Memory B cell (primary cell): ENCODE measurements at regions not wholly inside any gene's neighbourhood (a gene's known extent, or its start where the extent isn't known, plus 50 kb on each side); places are given as distances from the start of the nearest gene placed in this dataset.
"Not testable (repeated sequence)": the region's sequence is repeated elsewhere in the genome, so short reads cannot be mapped to it uniquely, and the experiment has no call there.

Experiments used
- ATAC-seq: fragments of 150-1000 bp; cut with Tn5 transposase; 2 replicates; pipeline ENCODE4 v1.10.0; 2021; ENCODE audit warnings: low read depth, mild to moderate bottlenecking, moderate library complexity
- DNase-seq, 2 donors: peaks; one replicate each; pipeline ENCODE4 v3.0.0; 2022; ENCODE audit warnings: low spot score in 2 of 2
- H3K27ac Mint-ChIP-seq: one replicate; pipeline ENCODE4 v1.8.0; 2022; ENCODE audit warnings: mild to moderate bottlenecking, moderate library complexity, mixed read lengths
- H3K27me3 Mint-ChIP-seq: one replicate; pipeline ENCODE4 v1.8.0; 2022; ENCODE audit warnings: mixed read lengths
- H3K36me3 Mint-ChIP-seq: one replicate; pipeline ENCODE4 v1.8.0; 2022; ENCODE audit warnings: mild to moderate bottlenecking, mixed read lengths
- H3K4me1 Mint-ChIP-seq: one replicate; pipeline ENCODE4 v1.8.0; 2022; ENCODE audit warnings: mixed read lengths
- H3K4me3 Mint-ChIP-seq: one replicate; pipeline ENCODE4 v1.8.0; 2022; ENCODE audit warnings: mild to moderate bottlenecking, moderate library complexity, mixed read lengths
- H3K9me3 Mint-ChIP-seq: one replicate; pipeline ENCODE4 v1.8.0; 2022; ENCODE audit warnings: mixed read lengths

DNA sequence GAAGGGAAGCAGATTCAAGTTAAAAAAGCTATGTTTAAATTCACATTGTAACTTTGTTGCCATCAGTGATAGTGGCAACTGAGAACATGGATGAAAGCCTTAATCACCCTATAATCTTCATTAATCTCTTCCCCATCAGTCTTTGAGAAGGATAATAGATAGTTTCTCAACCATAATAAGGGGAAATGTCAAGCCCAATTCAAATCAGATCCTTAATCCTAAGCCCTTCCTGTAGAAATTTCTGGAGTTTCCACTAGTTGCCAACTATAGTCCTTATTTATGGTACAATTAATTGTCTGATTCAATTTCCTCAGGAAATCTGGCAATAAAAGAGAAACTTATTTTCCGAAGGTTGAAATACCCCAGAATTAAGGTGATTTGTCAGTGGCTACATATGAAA is 431.8 kb downstream of the ZWINT start:
- Mint-ChIP-seq H3K27me3 (no peaks in the 10 kb centered on the region), H3K4me3 (no peak overlapping the region), H3K36me3 (no peaks in the 10 kb centered on the region), H3K27ac (no peak overlapping the region), H3K9me3 (no peaks in the 10 kb centered on the region), H3K4me1 (no peaks in the 10 kb centered on the region)
- no peak for ATAC-seq
- DNase-seq: no peak

DNA sequence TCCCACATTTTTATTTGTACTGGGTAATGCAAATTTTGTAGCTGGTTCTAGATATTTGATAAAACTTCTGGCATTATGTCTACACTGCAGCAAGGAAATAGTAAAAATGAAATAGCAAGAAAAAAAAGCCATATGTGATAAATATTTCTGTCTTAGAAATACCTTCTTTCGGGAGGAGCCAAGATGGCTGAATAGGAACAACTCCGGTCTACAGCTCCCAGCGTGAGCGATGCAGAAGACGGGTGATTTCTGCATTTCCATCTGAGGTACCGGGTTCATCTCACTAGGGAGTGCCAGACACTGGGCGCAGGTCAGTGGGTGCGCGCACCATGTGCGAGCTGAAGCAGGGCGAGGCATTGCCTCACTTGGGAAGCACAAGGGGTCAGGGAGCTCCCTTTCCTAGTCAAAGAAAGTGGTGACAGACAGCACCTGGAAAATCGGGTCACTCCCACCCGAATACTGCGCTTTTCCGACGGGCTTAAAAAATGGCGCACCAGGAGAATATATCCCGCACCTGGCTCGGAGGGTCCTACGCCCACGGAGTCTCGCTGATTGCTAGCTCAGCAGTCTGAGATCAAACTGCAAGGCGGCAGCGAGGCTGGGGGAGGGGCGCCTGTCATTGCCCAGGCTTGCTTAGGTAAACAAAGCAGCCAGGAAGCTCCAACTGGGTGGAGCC is 461.4 kb downstream of the ZWINT start:
- not testable (repeated sequence) for ATAC-seq, DNase-seq, H3K27ac Mint-ChIP-seq, H3K9me3 Mint-ChIP-seq, H3K27me3 Mint-ChIP-seq, H3K4me3 Mint-ChIP-seq, H3K4me1 Mint-ChIP-seq, H3K36me3 Mint-ChIP-seq

DNA sequence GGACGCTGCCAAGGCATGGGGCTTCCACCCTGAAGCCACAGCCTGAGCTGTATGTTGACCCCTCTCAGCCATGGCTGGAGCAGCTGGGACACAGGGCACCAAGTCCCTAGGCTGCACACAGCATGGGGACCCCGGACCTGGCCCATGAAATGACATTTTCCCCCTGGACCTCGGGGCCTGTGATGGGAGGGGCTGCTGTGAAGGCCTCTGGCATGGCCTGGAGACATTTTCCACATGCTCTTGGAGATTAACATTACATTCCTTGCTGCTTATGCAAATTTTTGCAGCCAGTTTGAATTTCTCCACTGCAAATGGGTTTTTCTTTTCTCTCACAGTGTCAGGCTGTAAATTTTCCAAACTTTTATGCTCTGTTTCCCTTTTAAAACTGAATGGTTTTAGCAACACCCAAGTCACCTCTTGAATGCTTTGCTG is 463.6 kb downstream of the ZWINT start:
- Mint-ChIP-seq H3K9me3 (peaks cover 3% of the 10 kb centered on the region), H3K36me3 (peaks cover 2% of the 10 kb centered on the region), H3K4me1 (no peaks in the 10 kb centered on the region), H3K27me3 (no peaks in the 10 kb centered on the region), H3K27ac (no peak overlapping the region), H3K4me3 (no peak overlapping the region)
- DNase-seq (no peak), ATAC-seq (no peak)

- ATAC-seq: no peak
- Mint-ChIP-seq H3K27ac (no peak overlapping the region), H3K4me1 (no peaks in the 10 kb centered on the region), H3K27me3 (no peaks in the 10 kb centered on the region), H3K4me3 (no peak overlapping the region), H3K36me3 (no peaks in the 10 kb centered on the region), H3K9me3 (no peaks in the 10 kb centered on the region)
- no peak for DNase-seq
Measured at GRCh38 chr10:55892276-55892675, 468.8 kb downstream of the ZWINT start.

- Mint-ChIP-seq H3K27me3 (no peaks in the 10 kb centered on the region), H3K4me1 (no peaks in the 10 kb centered on the region), H3K27ac (no peak overlapping the region), H3K4me3 (no peak overlapping the region), H3K9me3 (peaks cover 3% of the 10 kb centered on the region), H3K36me3 (no peaks in the 10 kb centered on the region)
- DNase-seq (no peak), ATAC-seq (no peak)
Measured at GRCh38 chr10:55881588-55881987, 479.5 kb downstream of the ZWINT start.

DNA sequence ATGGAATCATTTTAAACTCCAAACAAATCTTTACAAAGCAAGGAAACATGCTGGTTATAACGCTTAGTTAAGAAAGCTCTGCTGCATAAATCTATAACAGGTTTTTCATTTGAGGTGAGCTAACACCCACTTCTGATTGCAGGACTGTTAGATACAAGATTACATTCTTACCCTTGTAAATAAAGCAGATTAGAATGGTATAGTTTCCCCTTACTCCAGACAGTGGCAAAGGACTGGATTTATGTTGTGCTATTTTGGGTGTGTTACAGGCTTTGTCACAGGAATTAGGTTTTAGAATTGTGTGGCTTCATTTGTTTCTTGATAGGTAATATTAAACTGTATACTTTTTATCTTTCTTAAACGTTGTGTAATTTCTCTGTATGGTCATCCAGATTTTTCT is 487.6 kb downstream of the ZWINT start:
- H3K9me3 Mint-ChIP-seq: no peaks in the 10 kb centered on the region
- H3K36me3 Mint-ChIP-seq: no peaks in the 10 kb centered on the region
- ATAC-seq: no peak

GRCh38 chr10:55870186-55870585 is 490.9 kb downstream of the ZWINT start:
- H3K36me3 Mint-ChIP-seq: no peaks in the 10 kb centered on the region
- H3K4me3 Mint-ChIP-seq: no peak overlapping the region
- H3K4me1 Mint-ChIP-seq: no peaks in the 10 kb centered on the region
- H3K27me3 Mint-ChIP-seq: no peaks in the 10 kb centered on the region
- H3K27ac Mint-ChIP-seq: no peak overlapping the region
- no peak for DNase-seq
- no peak for ATAC-seq
- H3K9me3 Mint-ChIP-seq: no peaks in the 10 kb centered on the region

More for the DNA sequence above, 487.6 kb downstream of the ZWINT start:
- H3K4me1 Mint-ChIP-seq: no peaks in the 10 kb centered on the region
- no peak overlapping the region for H3K4me3 Mint-ChIP-seq
- DNase-seq: no peak
- no peaks in the 10 kb centered on the region for H3K27me3 Mint-ChIP-seq
- no peak overlapping the region for H3K27ac Mint-ChIP-seq

DNA sequence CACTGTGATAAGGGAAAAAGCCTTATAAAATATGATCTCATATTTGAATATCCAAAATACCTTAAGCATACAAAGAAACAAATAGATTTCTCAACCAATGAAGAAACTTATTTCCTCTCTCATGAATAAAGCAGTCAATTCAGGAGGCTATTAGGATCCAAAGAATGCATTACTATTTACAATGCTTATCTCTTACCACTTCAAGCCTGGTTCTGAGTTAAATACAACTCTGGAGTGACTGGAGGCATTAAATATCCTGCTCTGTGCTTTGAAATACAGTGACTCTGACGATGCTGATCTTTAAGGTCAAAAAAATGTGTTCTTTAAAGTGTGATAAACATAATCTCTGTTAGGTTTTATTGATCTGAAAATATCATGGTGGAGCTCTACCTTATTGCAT is 493.2 kb downstream of the ZWINT start:
- H3K27ac Mint-ChIP-seq: no peak overlapping the region
- DNase-seq: no peak
- H3K27me3 Mint-ChIP-seq: no peaks in the 10 kb centered on the region
- no peaks in the 10 kb centered on the region for H3K9me3 Mint-ChIP-seq
- no peak for ATAC-seq
- H3K4me1 Mint-ChIP-seq: no peaks in the 10 kb centered on the region
- H3K36me3 Mint-ChIP-seq: no peaks in the 10 kb centered on the region
- H3K4me3 Mint-ChIP-seq: no peak overlapping the region

DNA sequence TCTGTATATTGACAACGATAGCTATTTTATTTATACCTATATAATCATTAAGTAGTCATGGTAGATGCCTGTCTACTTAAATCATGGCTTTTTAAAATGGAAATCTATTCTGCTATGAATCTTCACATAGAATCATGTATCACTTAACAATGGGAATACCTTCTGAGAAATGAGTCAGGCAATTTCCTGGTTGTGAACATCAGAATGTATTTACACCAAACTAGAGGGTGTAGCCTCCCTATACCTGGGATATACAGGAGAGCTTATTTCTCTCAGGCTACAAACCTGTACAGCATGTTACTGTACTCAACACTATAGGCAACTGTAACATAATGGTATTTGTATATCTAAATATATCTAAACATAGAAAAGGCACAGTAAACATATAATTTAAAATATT is 502.3 kb downstream of the ZWINT start:
- ATAC-seq (no peak), DNase-seq (no peak)
- Mint-ChIP-seq H3K36me3 (no peaks in the 10 kb centered on the region), H3K4me1 (no peaks in the 10 kb centered on the region), H3K9me3 (peaks cover 4% of the 10 kb centered on the region), H3K27me3 (no peaks in the 10 kb centered on the region), H3K27ac (no peak overlapping the region), H3K4me3 (no peak overlapping the region)

GRCh38 chr10:55852900-55853299 is 508.2 kb downstream of the ZWINT start:
- Mint-ChIP-seq H3K27me3 (no peaks in the 10 kb centered on the region), H3K9me3 (no peaks in the 10 kb centered on the region), H3K27ac (no peak overlapping the region), H3K4me3 (no peak overlapping the region), H3K4me1 (no peaks in the 10 kb centered on the region), H3K36me3 (no peaks in the 10 kb centered on the region)
- ATAC-seq: no peak
- no peak for DNase-seq

- no peak overlapping the region for H3K4me3 Mint-ChIP-seq
- H3K27ac Mint-ChIP-seq: no peak overlapping the region
- H3K36me3 Mint-ChIP-seq: no peaks in the 10 kb centered on the region
- H3K9me3 Mint-ChIP-seq: no peaks in the 10 kb centered on the region
- no peak for DNase-seq
- ATAC-seq: no peak
- H3K27me3 Mint-ChIP-seq: no peaks in the 10 kb centered on the region
- H3K4me1 Mint-ChIP-seq: no peaks in the 10 kb centered on the region
Measured at GRCh38 chr10:55837273-55837672, 523.8 kb downstream of the ZWINT start.

DNA sequence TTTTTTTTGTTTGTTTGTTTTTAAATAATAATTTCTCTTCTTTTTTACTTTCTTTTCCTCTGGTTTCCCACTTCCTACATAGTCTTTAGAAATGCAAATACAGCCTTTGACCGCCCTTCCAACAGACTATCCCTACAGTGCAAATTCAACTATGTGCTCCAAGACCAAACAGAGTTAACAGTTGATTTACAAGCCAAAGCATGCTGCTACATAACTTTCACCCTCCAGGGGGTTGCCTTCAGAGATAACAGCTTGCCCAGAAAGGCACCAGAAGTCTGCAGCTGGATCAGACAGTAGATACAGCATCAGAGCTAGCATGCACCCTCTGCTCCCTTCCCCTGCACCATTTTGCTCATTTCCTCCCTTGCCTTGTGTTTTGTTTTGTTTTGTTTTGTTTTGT is 539.0 kb downstream of the ZWINT start:
- Mint-ChIP-seq H3K9me3 (peaks cover 7% of the 10 kb centered on the region), H3K4me1 (no peaks in the 10 kb centered on the region), H3K4me3 (no peak overlapping the region), H3K36me3 (no peaks in the 10 kb centered on the region), H3K27ac (no peak overlapping the region), H3K27me3 (no peaks in the 10 kb centered on the region)
- DNase-seq: no peak
- no peak for ATAC-seq

DNA sequence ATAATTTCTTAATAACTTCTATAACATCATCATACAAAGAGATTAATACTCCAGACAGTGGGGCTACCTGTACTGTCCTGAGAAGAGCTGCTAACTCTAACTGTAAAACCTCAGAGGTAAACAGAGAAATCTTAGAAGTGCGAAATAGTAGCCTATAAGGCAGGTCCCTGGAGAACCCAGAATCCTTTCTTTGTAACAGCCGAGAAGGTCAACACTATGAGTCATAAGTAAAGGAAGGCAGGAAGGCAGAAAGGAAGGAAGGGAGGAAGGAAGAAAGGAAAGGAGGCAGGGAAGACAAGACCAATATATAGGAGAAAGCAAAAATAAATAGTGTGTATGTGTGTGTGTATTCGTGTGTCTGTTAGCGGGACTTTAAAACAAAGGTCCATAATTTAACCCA is 540.6 kb downstream of the ZWINT start:
- H3K9me3 Mint-ChIP-seq: peaks cover 7% of the 10 kb centered on the region

GRCh38 chr10:55820071-55820470 is 541.0 kb downstream of the ZWINT start:
- Mint-ChIP-seq H3K27ac (no peak overlapping the region), H3K4me3 (no peak overlapping the region), H3K36me3 (no peaks in the 10 kb centered on the region), H3K9me3 (peaks cover 7% of the 10 kb centered on the region), H3K27me3 (no peaks in the 10 kb centered on the region), H3K4me1 (no peaks in the 10 kb centered on the region)
- DNase-seq (no peak), ATAC-seq (no peak)

More for the DNA sequence above, 540.6 kb downstream of the ZWINT start:
- H3K27ac Mint-ChIP-seq: no peak overlapping the region
- no peak for ATAC-seq
- H3K4me3 Mint-ChIP-seq: no peak overlapping the region
- no peaks in the 10 kb centered on the region for H3K4me1 Mint-ChIP-seq
- DNase-seq: no peak
- no peaks in the 10 kb centered on the region for H3K27me3 Mint-ChIP-seq
- H3K36me3 Mint-ChIP-seq: no peaks in the 10 kb centered on the region

DNA sequence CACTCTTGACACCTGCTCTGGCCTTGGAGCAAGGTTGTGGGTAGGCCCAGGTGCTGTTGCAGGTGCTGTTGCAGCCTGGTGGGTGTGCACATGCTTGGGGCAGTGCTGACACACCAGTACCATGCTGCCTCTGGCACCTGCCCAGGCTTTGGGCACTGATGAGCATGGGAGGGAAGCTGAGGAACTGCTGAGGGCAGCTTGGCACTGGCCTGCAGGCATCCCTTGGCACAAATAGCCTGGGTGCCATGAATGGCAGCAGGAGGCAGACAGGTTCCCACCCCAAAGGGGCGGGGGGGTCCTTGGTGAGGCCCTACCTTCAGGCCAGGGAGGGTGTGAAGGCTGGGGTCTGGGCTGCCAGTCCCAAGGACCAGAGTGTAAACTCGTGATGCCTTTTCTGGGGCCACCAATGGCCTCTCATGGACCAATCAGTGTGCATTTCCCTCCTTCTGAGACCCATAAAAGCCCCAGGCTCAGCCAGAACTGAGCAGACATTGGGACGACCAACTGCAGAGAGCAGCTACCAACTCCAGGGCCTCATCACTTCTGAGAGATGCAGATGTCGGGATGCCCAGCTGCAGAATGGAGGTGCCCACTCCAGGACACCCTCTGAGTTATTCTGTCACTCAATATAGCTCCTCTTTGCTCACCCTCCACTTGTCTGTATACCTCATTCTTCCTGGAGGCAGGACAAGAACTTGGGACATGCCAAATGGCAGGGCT is 547.4 kb downstream of the ZWINT start:
- Mint-ChIP-seq H3K4me3 (no peak overlapping the region), H3K4me1 (no peaks in the 10 kb centered on the region), H3K36me3 (no peaks in the 10 kb centered on the region), H3K9me3 (no peaks in the 10 kb centered on the region), H3K27me3 (no peaks in the 10 kb centered on the region), H3K27ac (no peak overlapping the region)
- DNase-seq (no peak), ATAC-seq (no peak)
